Testis (tissue), 2 donors: ENCODE measurements at regions not wholly inside any gene's neighbourhood (a gene's known extent, or its start where the extent isn't known, plus 50 kb on each side); places are given as distances from the start of the nearest gene placed in this dataset.

Experiments
- POLR2A ChIP-seq: fragments of 450-650 bp; IDR thresholded peaks from one replicate; pipeline ENCODE4 v1.6.1; 2017; ENCODE audit warnings: antibody characterized with exemption, mild to moderate bottlenecking, moderate library complexity
- TF ChIP-seq, protein P1 (sequence below), 3 experiments: fragments of 450-650 bp in 2 of 3; fragments of 200-600 bp in 1 of 3; sonication (generic) in 1 of 3; IDR thresholded peaks; one replicate each; pipeline ENCODE4 v1.5.1; 2016 to 2019; ENCODE audit warnings: antibody characterized with exemption in 3 of 3, mild to moderate bottlenecking in 2 of 3, moderate library complexity in 1 of 3

DNA sequence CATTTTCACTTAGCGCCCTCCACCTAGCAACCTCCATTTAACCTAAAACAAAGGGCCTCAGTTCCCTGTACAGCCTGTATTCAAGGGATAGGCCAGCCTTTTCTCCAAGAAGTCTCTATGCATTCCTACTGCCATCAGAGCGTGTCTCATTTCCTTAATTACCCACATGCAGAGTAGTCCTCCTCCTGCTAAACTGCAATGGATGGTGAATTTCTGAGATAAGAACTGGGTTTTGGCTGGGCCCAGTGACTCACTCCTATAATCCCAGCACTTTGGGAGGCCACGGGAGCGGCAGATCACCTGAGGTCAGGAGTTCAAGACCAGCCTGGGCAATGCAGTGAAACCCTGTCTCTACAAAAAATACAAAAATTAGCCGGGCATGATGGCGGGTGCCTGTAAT is 71.1 kb upstream of the GPR158 start:
- TF ChIP-seq, protein P1, sequence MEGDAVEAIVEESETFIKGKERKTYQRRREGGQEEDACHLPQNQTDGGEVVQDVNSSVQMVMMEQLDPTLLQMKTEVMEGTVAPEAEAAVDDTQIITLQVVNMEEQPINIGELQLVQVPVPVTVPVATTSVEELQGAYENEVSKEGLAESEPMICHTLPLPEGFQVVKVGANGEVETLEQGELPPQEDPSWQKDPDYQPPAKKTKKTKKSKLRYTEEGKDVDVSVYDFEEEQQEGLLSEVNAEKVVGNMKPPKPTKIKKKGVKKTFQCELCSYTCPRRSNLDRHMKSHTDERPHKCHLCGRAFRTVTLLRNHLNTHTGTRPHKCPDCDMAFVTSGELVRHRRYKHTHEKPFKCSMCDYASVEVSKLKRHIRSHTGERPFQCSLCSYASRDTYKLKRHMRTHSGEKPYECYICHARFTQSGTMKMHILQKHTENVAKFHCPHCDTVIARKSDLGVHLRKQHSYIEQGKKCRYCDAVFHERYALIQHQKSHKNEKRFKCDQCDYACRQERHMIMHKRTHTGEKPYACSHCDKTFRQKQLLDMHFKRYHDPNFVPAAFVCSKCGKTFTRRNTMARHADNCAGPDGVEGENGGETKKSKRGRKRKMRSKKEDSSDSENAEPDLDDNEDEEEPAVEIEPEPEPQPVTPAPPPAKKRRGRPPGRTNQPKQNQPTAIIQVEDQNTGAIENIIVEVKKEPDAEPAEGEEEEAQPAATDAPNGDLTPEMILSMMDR (IDR thresholded peaks at IDR 0.05), result no peak
- no peak for TF ChIP-seq POLR2A
